Putamen (tissue), 1 donor: ENCODE measurements at regions not wholly inside any gene's neighbourhood (a gene's known extent, or its start where the extent isn't known, plus 50 kb on each side); places are given as distances from the start of the nearest gene placed in this dataset.

Experiments
- DNase-seq: peaks from one replicate; pipeline ENCODE4 v3.0.0-alpha.2; 2016; ENCODE audit warnings: low spot score

GRCh38 chr17:52228823-52229222 is 70.3 kb upstream of the CA10 start:
- no peak for DNase-seq

GRCh38 chr17:52227926-52228325 is 69.4 kb upstream of the CA10 start:
- peak; percentile 9 for DNase-seq

GRCh38 chr17:52213451-52213850 is 54.9 kb upstream of the CA10 start:
- DNase-seq = no peak

GRCh38 chr17:52212851-52213250 is 54.3 kb upstream of the CA10 start:
- DNase-seq = no peak

GRCh38 chr17:52209507-52209906 is 51.0 kb upstream of the CA10 start:
- DNase-seq = no peak
